CD4-positive, alpha-beta T cell treated with Interleukin-1 beta for 1 hour (primary cell): ENCODE measurements at regions not wholly inside any gene's neighbourhood (a gene's known extent, or its start where the extent isn't known, plus 50 kb on each side); places are given as distances from the start of the nearest gene placed in this dataset.

Source experiments
- DNase-seq, 2 donors: peaks; one replicate each; pipeline ENCODE4 v3.0.0-alpha.2; 2020 to 2022

DNA sequence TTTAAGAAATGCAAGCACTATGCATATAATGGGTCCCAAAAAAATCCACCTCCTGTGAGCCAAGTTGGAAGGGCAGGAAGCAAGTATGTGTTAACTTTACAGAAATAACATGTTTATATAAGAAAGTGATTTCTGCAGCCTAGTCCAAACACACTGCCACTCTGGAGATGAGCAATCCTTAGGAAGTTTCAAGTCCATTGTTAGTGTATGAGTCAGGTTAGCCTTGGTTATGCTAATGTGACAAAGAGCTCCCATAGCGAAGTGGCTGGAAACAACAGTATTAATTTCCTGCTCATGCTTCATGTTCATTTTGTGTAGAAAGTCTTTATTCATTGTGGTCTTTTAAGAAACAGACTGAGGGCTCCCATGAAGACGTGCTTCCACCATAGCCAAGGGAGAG, 121.4 kb downstream of the TBXT start:
- DNase-seq = no peak

DNA sequence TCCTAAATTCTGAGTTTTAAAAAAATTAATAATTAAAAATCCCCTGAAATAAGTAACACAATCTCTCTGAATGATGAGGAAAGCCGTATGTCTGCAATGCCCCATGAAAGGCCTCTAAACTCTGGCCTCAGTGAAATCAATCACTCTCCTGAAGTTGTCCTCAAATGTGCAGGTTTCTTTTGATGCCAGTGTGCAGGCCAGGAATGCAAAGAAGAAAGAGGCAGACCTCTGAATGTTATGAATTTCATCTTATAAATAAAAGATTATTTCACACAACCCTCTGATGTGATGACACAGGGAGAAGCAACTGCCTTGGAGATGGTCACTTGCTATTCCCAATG, 121.8 kb downstream of the TBXT start:
- DNase-seq = no peak

DNA sequence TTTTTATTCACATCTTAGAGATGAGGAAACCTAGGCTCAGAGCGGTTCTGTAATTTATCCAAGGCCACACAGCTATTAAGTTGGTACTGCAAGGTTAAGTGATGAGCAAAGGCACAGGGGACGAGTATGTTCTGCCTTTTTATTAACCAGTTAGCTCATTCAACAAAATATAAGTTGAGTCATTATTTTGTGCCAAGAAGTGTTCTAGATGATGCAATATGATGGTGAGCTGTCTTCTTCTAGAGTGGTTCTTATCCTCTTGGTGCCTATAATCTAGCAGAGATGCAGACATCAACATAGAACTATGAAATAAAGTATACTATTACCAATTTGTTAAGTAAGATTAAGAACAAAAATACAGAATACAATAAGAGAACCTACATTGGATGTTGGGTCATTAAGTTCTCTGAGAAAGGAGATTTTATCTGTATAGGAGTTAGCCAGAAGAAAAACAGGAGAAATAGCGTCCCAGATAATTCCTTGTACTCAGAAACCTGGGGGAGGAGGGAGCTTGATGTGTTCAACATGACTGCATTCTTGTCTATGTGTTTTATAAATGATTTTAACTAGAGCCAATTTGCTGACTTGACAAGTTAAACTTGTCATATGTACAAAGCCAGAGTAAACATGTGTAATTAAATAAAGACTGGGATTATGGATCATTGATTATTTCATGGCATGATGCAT, 122.3 kb downstream of the TBXT start:
- DNase-seq = no peak

DNA sequence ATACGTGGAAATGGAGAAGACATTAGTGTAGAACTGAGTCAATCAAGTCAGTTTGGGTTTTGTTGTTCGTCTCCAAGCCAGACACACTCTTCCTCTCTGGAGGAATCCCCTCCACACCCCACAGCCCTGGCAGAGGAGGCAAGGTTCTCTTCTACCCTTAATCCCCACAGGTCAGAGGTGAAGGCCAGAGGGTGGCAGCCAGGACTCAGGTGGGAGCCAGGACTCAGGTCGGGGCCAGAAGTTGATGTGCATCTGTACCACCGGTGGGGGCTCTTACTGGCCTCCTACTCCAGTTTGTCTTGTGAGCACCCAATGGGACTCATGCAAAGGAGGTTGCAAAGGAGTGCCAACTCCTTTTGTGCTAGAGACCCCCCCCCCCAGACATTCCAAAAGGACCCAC, 126.4 kb downstream of the TBXT start:
- no peak for DNase-seq

DNA sequence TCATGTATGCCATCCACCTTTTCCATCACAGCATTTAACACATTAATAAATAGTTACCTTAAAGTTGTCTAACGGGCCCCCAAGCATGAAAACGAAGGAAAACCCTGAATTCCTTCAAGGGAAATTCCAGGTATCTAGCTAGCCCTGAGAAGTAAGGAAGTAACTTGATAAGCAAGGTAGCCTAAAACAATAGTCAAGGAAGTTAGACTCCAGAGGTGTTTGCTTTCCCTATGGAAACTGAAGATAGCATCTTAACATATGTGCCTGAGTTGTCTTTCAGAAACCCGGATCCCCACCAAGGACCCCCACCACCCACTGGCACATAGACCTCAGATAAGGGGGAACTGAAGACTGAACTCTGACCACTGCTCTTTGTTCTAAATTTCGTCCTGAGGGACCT, 127.4 kb downstream of the TBXT start:
- DNase-seq = no peak

DNA sequence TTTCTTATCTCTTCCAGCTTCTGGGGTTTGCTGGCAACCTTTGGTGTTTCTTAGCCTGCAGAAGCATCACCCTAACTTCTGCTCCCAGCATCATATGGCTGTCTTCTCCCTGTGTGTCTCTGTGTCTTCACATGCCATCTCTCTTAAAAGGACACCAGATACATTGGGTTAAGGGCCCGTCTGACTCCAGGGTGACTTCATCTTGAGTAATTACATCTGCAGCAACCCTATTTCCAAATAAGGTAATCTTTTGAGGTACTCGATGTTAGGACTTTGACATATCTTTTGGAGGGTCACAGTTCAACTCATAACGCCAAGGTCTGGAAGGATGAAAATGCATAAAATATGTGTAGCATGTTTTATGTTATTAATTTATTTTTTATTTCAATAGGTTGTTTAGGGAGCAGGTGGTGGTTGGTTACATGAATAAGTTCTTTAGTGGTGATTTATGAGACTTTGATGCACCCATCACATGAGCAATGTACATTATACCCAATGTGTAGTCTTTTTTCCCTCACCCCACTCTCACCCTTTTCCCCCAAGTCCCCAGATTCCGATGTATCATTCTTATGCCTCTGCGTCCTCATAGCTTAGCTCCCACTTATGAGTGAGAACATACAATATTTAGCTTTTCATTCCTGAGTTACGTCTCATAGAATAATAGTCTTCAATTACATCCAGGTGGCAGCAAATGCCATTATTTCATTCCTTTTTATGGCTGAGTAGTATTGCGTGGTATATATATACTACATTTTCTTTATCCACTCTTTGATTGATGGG, 131.1 kb downstream of the TBXT start:
- no peak for DNase-seq

DNA sequence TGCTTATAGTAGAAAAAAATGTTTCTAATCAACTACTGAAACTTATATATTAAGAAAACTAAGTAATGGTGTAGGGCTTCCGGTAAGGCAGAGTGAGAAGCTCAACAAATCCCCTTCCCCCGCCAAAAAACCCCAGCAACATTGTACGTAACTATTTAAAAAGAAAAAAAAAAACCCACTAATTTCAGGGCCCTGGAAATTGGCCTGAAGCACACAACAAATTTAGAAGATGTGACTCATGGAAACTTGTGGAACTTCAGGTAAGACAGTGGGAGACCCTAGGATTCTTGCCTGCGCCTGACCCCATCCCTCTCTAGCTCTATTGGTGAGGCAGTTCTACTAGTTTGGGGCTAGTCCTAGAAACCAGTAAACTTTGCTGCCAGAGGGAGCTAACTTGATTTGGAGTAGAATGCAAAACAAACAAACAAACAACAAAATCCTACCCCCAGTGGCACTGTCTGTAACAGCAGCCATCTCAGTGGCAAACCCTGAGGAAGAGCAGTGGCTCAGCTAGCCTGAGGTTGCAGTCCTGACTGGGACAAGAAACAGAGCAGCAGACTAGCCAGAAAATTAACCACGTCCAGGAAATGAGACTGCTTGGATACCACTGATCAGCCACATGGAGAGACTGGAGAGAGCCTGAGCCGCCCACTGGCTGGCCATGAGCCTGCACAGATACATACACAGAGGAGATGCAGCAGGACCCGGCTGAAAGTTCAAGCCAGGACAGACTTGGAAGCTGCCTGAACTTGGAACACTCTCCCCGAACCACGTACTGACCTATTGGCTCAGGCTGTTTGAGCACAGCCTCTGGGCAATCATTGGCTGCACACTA, 135.1 kb downstream of the TBXT start:
- DNase-seq = no peak

DNA sequence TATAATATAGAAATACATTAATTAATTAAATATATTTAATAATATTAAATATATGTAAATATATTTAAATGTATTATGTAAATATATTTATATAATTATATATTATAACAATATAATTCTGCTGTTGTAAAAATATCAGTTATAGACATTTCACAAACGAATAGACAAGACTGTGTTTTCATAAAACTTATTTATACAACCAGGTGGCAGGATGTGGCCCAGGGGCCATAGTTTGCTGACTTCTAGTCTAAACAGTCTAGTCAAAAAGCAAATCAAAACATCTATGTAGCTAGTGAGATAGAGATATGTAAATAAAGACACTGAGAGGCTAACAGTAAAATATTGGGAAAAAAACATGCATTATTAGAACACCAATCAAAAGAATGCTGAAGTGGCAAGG, 136.4 kb downstream of the TBXT start:
- no peak for DNase-seq

DNA sequence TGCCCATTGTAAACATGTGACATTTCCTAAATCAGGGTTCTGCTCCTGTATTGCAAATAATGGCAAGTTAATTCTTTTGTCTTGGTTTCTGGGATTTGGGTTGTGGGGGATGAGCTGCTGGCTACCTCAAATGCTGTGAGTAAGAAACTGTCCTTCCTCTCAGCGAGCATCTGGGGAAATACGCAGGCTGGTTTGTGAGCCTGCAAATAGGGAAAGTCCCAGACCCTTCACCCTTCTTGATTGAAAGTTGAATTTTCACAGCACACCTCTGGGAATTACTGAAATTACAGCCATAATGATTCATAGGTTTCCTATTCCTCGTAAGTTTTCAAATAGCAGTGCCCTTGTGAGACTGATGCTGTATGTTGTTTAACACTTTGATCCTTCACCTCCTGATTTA, 138.1 kb downstream of the TBXT start:
- no peak for DNase-seq

DNA sequence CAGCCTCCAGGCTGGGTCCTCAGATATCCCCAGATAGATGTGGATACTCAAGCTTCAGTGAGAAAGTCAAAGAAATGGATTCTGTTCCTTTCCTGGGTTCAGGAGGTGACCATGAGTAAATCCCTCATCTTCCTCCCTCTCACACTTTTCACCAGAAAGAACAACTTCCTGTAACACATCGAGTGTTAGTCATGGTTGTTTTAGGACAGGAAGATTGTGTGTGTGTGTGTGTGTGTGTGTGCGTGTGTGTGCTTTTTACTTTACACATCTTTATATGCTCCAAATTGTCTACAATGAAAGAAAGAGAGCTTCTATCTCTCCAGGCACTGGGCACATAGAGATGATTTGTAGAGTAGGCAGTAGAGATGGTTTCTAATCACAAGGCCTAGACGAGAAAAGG, 139.9 kb downstream of the TBXT start:
- DNase-seq = no peak

DNA sequence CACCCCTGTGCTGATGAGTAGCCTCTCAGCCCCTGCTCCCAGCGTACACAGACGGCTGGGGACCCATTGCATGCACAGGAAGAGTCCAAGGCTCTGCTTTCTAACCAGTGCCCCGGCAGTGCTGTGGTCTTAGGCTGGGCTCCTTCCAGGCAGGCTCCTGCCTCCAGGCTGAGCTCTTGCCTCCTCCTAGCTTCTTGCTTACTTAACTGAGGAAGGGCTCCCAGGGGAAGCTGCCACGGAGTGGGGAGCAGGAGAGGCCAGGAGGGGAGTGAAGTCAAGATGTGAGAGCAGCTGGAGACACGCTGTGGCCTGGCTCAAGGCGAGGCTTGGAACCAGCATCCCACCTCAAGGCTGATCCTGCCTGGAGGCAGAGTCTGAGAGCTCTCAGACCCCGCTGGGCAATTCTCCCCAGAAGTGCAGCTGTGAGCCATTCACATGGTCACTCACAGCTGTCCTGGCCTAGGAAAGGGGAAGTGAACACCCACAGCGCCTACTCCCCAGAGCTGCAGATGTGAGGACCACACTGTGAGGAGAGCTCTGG, 141.0 kb downstream of the TBXT start:
- DNase-seq = no peak

DNA sequence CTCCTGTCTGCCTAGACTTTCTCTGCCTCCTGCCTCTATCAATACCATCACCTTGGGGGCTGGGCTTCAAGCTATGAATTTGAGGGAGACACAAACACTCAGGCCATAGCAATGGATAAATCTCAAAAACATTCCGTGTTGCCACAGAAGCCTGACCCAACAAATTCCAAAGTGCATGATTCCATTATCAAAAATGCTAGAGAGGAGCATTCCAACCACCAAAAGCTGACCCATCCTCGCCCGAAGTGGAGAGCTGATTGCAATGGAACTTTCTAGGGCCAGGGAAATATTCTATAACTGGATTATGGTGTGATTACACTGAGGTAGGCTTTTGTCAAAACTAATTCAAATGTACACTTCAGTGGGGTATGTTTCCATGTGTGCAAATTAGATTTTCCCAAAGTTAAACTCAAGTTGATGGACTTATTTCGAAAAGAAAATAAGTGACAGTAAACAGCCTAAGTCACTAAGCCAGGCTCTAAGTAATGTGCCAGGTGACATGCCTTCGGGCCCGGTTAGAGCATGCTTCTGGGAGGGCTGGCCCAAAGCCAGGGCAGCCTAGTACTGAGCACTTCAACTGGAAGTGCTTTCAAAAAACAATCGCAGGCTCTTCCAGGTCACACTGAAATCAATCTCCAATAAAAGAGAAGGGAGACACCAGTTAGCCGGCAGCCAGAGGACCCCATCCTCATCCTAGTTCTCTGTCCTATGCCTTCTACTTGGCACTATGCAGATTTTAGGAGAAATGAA, 142.3 kb downstream of the TBXT start:
- no peak for DNase-seq

DNA sequence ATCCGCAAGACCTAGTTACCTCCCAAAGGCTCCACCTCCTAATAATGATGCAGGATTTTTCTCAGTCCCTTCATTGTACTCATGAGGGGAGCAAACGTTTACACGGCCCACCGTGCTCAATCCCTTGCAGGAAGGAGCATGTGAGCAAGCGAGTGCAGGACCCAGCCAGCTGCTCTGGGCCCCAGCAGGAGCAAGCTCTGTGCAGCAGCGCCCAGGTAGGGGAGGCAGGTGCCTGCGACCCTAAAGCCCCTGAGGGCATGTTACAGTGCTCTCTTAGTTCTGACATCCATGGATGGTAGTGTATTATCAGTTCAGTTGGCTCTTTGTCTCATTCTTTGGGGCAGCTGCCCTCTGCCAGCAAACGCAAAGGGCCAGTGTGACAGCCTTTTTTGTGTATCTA, 143.4 kb downstream of the TBXT start:
- DNase-seq = no peak

DNA sequence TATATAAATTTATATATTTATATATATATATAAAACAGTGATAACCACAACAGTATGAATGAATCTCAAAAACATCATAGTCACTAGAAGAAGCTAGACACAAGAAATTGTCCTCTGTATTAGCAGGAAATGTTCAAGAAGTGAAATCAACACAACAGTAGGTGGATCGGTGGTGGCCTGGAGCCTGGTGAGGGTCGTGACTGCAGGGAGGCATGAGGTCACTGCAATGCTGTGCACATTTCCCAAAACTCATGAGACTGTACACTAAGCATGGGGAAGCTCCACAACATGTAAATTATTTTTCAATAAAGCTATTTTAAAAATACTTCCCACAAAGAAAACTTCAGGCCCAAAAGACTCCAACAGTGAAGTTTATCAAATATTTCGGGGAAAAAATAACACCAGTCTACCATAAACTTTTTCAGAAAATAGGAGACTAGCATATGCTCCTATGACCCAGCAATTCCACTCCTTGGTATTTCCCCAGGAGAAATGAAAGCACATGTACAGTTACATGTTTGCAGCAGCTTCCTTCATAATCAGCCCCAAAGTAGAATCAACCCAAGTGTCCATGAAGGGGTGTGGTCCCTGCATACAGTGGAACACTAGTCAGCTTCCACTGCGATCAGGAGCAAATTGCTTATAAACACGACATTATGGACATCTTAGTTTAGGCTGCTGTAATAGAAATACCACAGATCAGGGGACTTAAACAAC, 144.2 kb downstream of the TBXT start:
- no peak for DNase-seq

DNA sequence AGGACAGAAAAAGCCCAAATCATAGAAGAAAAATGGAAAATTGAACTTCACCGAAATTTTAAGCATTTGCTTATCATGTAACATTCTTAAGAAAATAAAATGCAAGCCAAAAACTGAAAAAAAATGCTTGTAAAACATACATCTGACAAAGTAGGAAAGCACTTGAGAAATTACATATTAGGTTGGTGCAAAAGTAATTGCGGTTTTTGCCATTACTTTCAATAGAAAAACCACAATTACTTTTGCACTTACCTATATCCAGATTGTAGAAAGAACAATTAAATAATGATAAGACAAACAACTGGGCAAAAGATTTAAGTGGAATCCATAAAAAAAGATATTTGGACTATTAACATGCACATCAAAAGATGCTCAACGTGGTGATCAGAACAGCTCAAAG, 146.2 kb downstream of the TBXT start:
- no peak for DNase-seq

DNA sequence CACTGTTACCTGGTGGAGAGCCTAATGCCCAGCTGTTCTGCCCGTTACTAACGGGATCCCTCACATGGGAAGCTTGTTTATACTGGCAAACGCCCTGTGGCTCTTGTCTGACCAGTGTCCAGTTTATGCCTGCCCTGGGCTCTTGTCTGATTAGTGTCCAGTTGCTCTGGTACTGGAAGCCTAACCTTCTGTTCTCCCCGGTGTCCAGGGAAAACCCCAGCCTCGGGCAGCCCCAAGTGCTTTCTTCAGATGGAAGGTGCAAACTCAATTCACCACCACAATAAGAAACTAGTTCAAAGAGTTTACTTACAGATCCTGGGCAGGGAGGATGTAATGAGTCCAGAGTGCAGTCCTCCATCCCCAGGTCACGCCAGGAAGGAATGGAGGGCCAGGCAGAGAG, 148.4 kb downstream of the TBXT start:
- no peak for DNase-seq

DNA sequence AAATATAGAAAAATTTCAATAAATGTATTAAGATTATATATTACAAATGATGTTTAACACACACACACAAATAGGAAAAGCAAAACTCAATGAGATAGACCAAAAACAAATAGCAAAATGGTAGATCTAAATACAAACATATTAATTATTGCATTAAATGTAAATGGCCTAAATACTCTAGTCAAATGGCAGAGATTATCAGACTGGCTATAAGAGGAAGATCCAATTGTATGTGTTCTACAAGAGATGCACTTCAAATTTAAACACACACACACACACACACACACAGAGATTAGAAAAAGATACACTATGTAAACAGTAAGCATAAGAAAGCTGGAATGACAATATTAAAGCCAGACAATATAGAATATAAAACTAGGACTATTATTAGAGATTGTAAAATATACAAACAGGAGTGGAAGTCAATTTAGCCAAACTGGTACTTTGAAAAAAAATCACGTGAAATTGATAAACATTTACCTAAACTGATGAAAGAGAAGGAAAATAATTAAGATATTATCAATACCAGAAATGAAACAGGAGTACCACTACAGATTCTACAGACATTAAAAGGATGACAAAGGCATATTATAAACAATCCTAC, 150.5 kb downstream of the TBXT start:
- DNase-seq = no peak

DNA sequence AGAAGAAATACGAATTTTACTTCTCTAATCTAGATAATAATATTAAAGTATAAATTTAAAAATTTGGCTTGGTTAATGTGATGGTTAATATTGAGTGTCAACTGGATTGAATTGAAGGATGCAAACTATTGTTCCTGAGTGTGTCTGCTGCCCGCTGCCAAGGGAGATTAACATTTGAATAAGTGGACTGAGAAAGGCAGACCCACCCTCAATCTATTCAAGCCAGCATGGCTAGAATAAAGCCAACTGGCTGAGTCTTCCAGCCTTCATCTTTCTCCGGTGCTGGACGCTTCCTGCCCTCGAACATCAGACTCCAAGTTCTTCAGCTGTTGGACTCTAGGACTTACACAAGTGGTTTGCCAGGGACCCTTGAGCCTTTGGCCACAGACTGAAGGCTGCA, 152.7 kb downstream of the TBXT start:
- DNase-seq = no peak

DNA sequence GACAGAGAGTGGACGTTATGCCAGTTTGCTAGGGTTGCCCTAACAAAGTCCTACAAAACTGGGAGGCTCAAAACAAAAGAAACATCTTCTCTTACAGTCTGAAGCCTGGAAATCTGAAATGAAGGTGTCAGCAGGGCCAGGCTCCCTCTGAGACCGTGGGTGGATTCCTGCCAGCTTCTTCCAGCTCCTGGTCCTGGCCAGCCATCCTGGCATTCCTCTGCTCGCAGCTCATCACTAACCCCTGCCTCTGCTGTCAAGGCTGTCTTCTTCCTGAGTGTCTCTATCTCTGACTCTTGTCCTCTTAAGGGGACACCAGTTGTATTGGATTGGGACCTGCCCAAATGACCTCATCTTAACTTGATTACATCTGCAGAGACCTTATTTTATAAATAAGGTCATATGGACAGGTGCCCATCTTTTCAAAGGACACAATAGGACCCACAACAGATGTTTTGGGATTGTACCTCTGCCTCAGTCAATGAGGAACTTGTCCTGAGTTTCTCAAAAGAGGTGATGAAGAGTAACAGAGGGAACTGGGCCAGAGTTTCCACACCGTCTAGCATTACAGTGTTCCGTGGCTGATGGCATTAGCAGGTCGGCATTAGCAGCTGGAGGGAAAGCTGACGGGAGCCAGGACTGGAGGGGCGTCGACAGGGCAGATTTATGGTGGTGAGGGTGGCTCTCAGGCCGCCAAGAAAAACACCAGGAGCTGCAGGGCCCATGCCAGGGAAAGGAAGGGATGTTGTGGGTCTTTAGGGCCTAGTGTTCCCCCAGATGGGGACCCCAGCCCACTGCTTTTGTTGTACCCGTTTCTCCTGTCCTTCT, 157.3 kb downstream of the TBXT start:
- DNase-seq = no peak

DNA sequence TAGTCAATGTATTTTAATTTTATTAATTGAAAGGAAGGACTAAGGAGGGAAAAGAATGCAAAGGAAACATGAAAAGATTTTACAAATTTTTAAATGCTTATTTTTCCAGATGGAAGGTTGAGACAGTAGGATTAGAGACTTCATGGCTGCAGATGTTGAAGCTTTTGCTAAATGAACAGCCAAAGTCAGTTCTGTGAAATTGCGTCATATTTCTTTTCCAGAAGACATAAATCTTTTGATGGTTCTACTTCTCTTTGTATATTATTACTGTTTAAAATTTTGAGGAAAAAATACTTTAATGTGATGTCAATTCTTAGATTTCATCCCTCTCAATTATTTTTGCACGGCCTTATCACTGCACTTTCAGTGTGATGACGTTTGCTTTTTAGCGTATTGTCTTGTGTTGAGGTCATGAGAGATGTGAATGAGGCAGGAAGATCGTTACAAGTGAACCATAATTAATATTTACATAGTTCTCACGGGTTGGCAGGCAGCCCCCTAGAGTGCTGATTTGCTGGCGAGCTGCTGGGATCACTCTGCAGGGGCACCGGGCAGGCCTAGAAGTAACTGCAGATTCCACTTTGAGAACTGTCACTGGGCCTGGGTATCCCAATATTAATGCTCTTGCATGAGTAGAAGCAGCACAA, 158.1 kb downstream of the TBXT start:
- no peak for DNase-seq
